HFFc6 (cell line): ENCODE measurements at regions not wholly inside any gene's neighbourhood (a gene's known extent, or its start where the extent isn't known, plus 50 kb on each side); places are given as distances from the start of the nearest gene placed in this dataset.

ENCODE experiments used
- DNase-seq: peaks from one replicate; pipeline ENCODE4 v3.0.0-alpha.2; 2018
- H3K27ac Mint-ChIP-seq: 2 replicates; pipeline ENCODE4 v1.8.0; 2020; ENCODE audit warnings: mild to moderate bottlenecking, mixed read lengths
- H3K27me3 Mint-ChIP-seq: 2 replicates; pipeline ENCODE4 v1.8.0; 2021; ENCODE audit warnings: mild to moderate bottlenecking, moderate library complexity, mixed read lengths; ENCODE audit not compliant: insufficient read depth
- H3K36me3 Mint-ChIP-seq: 2 replicates; pipeline ENCODE4 v1.8.0; 2021; ENCODE audit warnings: low read depth, mixed read lengths
- H3K4me1 Mint-ChIP-seq: 2 replicates; pipeline ENCODE4 v1.8.0; 2020; ENCODE audit warnings: low read depth, mixed read lengths
- H3K4me3 Mint-ChIP-seq: 2 replicates; pipeline ENCODE4 v1.8.0; 2020; ENCODE audit warnings: mild to moderate bottlenecking, moderate library complexity, mixed read lengths
- H3K9me3 Mint-ChIP-seq: 2 replicates; pipeline ENCODE4 v1.8.0; 2020; ENCODE audit warnings: mild to moderate bottlenecking, mixed read lengths
- TF ChIP-seq, protein P1 (sequence below): fragments of 200-600 bp; sonication (generic); IDR thresholded peaks from 2 replicates; pipeline ENCODE4 v1.5.0; 2021; ENCODE audit warnings: antibody characterized with exemption, mild to moderate bottlenecking

- Mint-ChIP-seq H3K4me3 (no peak overlapping the region), H3K27me3 (no peaks in the 10 kb centered on the region), H3K9me3 (peaks cover 34% of the 10 kb centered on the region), H3K36me3 (no peaks in the 10 kb centered on the region), H3K27ac (no peak overlapping the region), H3K4me1 (no peaks in the 10 kb centered on the region)
- TF ChIP-seq, protein P1, sequence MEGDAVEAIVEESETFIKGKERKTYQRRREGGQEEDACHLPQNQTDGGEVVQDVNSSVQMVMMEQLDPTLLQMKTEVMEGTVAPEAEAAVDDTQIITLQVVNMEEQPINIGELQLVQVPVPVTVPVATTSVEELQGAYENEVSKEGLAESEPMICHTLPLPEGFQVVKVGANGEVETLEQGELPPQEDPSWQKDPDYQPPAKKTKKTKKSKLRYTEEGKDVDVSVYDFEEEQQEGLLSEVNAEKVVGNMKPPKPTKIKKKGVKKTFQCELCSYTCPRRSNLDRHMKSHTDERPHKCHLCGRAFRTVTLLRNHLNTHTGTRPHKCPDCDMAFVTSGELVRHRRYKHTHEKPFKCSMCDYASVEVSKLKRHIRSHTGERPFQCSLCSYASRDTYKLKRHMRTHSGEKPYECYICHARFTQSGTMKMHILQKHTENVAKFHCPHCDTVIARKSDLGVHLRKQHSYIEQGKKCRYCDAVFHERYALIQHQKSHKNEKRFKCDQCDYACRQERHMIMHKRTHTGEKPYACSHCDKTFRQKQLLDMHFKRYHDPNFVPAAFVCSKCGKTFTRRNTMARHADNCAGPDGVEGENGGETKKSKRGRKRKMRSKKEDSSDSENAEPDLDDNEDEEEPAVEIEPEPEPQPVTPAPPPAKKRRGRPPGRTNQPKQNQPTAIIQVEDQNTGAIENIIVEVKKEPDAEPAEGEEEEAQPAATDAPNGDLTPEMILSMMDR = no peak
- DNase-seq = no peak
These were observed 491.7 kb upstream of the MEIS1 start for GRCh38 chr2:65943099-65943786.

DNA sequence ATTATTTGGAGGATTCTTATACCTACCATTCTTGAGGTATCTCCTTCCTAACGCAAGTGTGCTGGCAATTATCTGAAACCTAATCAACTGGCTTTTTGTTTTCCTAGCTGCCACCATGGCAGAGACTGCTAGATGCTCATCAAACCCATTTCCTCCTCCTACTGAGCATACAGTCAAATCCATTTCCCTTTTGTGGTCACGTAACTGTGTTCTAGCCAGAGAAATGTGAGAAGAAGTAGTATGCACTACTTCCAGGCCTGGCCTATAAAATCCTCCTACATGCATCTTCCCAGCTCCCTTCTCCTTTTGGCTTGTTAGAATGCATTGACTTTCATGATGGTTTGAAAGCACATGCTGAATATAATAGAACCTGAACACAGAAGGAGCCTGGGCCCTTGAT lies 494.1 kb upstream of the MEIS1 start:
- no peaks in the 10 kb centered on the region for H3K36me3 Mint-ChIP-seq
- peaks cover 43% of the 10 kb centered on the region for H3K9me3 Mint-ChIP-seq
- H3K4me3 Mint-ChIP-seq = no peak overlapping the region
- TF ChIP-seq, protein P1 = no peak
- H3K4me1 Mint-ChIP-seq = no peaks in the 10 kb centered on the region
- no peak for DNase-seq
- H3K27ac Mint-ChIP-seq = no peak overlapping the region
- H3K27me3 Mint-ChIP-seq = no peaks in the 10 kb centered on the region

- Mint-ChIP-seq H3K4me3 (no peak overlapping the region), H3K4me1 (no peaks in the 10 kb centered on the region), H3K27me3 (no peaks in the 10 kb centered on the region; the same call in 1 of the 2 replicates), H3K9me3 (peaks cover 43% of the 10 kb centered on the region), H3K36me3 (no peaks in the 10 kb centered on the region), H3K27ac (no peak overlapping the region)
- no peak for DNase-seq
- TF ChIP-seq, protein P1 = no peak
These were observed 495.2 kb upstream of the MEIS1 start for GRCh38 chr2:65939687-65940086.

- Mint-ChIP-seq H3K27ac (no peak overlapping the region), H3K27me3 (no peaks in the 10 kb centered on the region; the same call in 1 of the 2 replicates), H3K4me1 (no peaks in the 10 kb centered on the region), H3K9me3 (peaks cover 36% of the 10 kb centered on the region), H3K4me3 (no peak overlapping the region), H3K36me3 (no peaks in the 10 kb centered on the region)
- no peak for DNase-seq
- TF ChIP-seq, protein P1 = no peak
These were observed 497.4 kb upstream of the MEIS1 start for GRCh38 chr2:65937379-65938160.

GRCh38 chr2:65934992-65935629 lies 499.8 kb upstream of the MEIS1 start:
- H3K4me3 Mint-ChIP-seq = no peak overlapping the region
- peaks cover 24% of the 10 kb centered on the region for H3K9me3 Mint-ChIP-seq
- no peak for DNase-seq
- TF ChIP-seq, protein P1 = no peak
- no peaks in the 10 kb centered on the region; the same call in 1 of the 2 replicates for H3K27me3 Mint-ChIP-seq
- H3K27ac Mint-ChIP-seq = no peak overlapping the region
- no peaks in the 10 kb centered on the region for H3K4me1 Mint-ChIP-seq
- H3K36me3 Mint-ChIP-seq = no peaks in the 10 kb centered on the region
